LNCAP (cell line): ENCODE measurements at regions not wholly inside any gene's neighbourhood (a gene's known extent, or its start where the extent isn't known, plus 50 kb on each side); places are given as distances from the start of the nearest gene placed in this dataset.

Experiments used
- CTCF ChIP-seq: fragments of 450-650 bp; IDR thresholded peaks from 2 replicates; pipeline ENCODE4 v1.5.1; 2017; ENCODE audit warnings: mild to moderate bottlenecking

GRCh38 chr10:36358736-36359135, 716.6 kb upstream of the FZD8 start:
- no peak for TF ChIP-seq CTCF

- TF ChIP-seq CTCF = no peak
Observed at GRCh38 chr10:36354633-36355032, 712.5 kb upstream of the FZD8 start.

GRCh38 chr10:36351159-36351558, 709.1 kb upstream of the FZD8 start:
- TF ChIP-seq CTCF = no peak

- TF ChIP-seq CTCF = no peak
Observed at GRCh38 chr10:36349445-36350078, 707.5 kb upstream of the FZD8 start.

GRCh38 chr10:36345807-36346206, 703.7 kb upstream of the FZD8 start:
- TF ChIP-seq CTCF = no peak

- TF ChIP-seq CTCF = no peak
Observed at GRCh38 chr10:36345175-36345533, 703.1 kb upstream of the FZD8 start.

- no peak for TF ChIP-seq CTCF
Observed at GRCh38 chr10:36344240-36345174, 702.4 kb upstream of the FZD8 start.
